Activated naive CD4-positive, alpha-beta T cell (primary cell): ENCODE measurements at regions not wholly inside any gene's neighbourhood (a gene's known extent, or its start where the extent isn't known, plus 50 kb on each side); places are given as distances from the start of the nearest gene placed in this dataset.

Experiments
- DNase-seq, 4 experiments: peaks; one replicate each; lab custom pipeline; 2025; lab: John Stamatoyannopoulos, UW

DNA sequence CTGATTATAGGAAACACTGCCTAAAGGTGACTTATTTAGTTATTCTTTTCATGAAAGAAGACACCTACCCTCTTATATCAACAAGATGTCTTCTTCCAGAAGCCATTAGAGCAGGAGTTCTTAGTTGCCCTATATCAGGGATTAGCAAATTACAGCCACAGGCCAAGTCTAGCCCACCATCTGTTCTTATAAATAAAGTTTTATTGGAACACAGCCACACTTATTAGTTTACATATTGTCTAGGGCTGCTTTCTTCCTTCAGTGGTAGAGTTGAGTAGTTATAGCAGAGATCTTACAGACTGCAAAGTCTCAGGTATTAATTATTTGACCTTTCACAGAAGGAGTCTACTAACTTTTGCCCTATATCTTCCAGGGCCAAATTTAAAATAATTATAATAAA is 157.2 kb upstream of the NOCT start:
- DNase-seq: no peak

DNA sequence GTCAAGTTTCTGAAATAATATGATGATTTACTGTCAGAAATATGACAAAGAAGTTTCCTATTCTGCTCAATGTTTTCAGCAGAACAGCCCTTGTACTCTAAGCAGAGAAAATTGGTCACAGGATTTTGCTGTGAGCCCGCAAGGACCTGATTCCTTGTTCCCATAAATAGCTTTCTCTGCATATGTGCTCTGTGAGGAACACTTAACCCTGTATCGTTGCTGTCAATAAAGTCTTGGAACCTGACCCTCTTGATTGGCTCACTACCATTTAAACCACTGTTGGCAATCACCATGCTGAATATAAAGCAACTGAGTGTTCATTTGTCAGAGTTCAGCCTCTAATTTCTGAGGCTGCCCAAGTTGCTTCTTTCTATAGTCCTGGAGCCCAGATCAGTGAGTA is 158.2 kb upstream of the NOCT start:
- DNase-seq: no peak

DNA sequence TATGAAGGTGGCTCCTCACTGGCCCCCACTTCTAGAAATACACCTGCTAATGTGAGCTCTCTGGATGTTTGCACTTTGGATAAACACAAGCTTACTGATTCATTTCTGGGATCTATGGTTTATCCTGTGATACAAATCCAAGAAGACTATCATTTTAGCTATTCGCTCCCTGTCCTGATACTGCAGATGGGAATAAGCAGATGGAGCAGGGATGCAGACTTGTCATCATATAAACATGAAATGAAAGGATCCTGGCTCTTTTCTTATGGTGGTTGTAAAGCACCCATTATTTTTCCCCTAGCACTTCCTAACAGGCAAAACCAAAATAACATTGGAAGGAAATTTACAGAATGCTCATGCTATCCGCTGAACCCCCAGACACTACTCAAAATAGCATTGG is 162.9 kb upstream of the NOCT start:
- DNase-seq: no peak

DNA sequence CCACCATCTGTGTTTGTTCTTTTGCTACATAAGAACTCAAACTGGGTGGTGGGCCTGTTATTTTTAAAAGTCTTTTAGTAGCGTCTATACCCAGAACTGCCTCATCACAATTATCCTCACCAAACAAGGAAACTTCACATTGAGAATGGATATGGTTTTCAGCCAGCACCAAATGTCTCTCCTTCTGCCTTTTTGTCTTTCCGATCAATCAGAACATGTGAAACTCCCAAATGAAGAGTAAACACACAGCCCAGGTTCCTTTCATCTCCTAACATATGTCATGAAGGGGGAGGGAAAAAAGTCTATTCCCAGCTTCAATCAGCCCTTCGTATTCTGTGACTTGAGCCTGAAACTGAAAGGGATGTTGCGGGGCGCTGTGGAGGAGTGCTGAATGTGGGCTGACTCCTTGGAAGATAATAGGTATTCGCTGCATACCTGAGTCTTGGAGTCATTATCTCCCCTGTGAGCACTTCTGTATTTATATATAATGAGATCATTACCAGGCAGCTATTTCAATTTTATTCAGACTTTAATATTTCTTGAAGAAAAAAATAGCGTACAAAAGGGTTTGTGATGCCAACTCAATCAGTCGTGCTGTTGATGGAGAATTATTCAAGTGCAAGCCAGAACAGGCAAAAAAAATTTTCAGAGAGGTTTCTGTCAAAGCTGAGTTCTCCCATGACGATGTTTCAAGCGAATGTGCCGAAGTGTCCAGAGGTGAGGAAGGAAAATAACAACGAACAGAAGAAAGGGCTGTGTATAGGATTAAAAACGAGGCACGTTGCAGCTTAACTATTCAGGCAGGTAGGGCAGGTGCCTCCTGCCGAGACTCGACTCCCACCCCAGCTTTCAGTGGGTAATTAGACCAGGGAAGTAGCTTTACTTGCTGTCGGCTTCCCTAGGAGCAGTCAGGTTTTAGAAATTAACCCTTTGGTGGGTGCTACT is 163.9 kb upstream of the NOCT start:
- DNase-seq: no peak

DNA sequence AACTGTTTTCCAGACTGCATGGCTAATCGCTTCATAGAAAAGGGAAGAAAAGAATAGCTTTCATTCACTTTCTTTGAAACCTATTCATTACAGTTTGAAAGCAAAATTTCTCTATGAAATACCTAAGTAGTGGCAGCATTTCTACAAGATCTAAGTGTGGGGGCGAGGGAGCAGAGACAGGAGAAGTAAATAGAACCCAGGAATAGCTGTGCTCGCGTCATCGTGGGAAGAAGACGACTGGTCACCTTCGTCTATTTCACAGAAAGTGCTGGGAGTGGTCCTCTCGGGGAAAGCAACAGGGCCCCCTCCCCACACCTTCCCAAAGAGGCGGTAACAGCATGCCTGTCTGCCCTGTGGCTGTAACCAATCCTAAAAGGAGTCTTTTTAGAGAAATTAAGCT is 169.9 kb upstream of the NOCT start:
- DNase-seq: no peak

DNA sequence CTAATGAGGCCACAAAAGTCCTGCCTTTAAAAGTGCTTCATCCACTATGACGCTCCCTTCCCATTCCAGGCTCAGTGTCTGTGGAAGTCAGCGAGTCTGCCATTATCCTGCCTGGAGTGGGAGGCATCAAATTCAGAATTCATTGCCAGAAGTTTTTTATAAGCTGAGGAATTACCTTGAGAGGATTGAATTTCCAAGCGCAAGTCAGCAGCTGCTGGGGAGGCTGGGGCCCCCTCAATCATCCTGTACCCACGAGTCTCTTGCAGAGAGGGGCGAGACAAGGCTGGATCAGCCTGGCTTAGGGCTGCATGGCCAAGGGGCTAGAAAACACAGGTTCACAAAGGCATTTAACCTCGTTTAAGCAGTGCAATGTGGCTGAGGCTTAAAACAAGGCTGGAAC is 170.5 kb upstream of the NOCT start:
- DNase-seq: no peak

DNA sequence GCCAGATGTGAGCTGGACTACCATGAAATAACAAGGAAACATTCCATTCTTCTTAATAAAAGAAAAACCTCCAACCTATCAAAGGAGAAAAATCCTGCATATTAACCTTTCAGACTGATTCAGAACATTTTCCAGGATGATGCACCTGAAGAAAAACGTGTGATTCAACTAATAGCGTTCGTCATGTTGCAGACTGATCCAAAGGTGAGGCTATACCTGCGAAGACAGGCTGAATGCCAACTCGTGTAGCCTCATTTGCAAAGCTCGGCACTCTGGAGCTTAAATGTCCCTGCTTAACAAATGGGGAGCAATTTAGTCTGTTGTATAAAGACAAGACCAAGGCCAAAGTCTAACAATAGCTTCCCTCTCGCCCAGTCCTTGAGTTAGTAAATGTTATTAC is 172.0 kb upstream of the NOCT start:
- DNase-seq: no peak

DNA sequence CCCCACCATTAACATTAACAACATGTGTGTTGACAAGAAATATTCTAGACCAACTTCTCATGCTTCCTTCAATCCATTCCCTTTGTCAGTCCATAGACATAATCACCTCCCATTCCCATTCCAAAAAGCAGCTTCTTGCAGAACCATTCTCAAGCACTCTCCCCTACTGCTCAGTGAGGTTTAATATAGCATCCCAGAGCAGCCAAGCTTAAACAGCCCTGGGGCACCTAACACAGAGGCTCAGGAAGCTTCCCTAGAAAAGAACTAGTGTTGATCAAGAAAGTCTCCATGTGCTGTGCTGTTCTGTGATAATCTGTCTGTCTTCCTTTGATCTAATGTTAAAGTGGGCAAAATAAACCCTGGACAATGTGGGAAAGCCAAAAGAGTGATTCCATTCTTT is 174.2 kb upstream of the NOCT start:
- DNase-seq: no peak

DNA sequence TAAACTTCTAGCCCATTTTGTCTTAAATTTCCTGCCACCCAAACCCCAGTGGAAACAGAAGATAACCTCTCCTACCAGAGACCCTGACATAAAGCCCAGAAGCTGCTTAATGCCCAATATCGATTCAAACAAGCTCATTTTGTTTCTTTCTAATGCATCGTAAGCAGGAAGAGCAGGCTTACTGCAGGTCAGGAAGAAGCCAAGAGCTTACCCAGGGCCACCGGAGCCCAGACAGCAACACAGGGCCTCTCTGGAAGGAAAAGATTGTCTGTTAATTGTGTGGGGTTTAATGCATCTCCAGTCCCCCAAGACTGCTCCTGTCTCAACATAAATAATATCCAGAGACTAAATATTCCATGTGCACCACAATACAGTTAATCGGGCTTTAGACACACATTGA is 177.3 kb upstream of the NOCT start:
- DNase-seq: no peak

DNA sequence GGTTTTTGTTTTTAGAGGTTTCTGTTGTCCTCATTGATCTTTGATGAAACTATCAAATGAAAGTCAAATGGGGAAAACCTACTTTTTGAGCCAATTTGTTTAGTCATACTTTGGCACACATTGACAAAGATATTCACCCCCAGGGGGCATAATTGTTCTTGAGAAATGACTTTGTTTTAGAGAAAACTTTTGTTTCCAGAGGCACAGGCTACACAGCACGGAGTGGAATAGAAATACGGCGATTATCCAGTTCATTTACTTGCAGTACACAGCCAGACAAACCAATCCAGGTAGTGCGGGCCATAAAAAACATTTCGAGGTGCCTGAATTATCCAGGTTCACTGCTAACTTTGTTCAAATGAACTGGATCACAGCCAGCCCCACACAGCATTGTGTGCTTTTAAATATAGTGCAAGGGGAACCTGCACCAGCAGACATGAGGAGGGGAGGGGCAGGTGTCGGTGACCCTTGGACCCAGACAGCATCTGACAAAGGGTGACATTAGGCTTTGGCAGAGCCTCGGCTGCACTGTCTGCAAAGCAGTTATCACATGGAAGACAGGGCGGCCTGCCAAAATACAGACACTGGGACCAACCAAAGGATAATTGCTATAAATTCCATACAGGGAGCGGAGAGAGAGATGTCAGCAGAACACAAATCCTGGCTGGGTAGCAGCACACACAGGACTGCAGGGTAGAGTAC is 179.6 kb upstream of the NOCT start:
- DNase-seq: no peak

DNA sequence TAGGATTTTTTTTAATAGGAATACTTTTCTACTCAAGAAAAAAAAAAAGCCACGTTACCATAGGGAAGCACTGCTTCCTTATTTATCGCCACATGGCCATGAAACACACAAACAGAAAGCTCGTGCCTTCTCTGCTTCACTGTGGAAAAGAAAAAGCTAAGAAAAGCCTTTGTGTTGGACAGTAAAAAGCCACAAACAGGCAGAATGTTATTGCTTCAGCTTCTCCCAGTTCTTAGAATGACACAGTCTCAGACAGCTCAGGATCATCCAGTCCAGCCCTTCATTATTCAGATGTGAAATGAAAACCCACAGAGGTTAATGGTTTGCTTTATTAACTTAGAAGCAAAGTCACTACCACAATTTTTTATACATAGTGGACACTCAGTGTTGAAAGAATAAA is 181.6 kb upstream of the NOCT start:
- DNase-seq: no peak

DNA sequence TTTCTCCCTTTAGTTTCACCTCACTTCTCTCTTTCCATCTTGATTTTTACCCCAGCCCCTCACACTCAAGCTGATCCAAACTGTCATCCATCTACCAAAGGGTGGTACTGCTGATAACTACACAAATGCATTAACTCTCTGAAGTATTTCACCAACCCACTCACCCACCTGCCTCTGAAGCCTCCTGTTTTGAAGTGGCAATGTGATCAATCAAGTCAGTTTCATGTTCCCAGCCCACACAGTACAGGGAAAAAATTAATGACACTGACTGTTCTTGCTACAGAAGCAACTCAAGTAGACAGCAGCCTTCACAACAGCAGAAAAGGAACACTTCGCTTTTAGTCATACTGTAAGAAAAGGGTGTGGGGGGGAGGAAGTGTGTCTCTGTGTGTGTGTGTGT is 183.0 kb upstream of the NOCT start:
- DNase-seq: no peak

DNA sequence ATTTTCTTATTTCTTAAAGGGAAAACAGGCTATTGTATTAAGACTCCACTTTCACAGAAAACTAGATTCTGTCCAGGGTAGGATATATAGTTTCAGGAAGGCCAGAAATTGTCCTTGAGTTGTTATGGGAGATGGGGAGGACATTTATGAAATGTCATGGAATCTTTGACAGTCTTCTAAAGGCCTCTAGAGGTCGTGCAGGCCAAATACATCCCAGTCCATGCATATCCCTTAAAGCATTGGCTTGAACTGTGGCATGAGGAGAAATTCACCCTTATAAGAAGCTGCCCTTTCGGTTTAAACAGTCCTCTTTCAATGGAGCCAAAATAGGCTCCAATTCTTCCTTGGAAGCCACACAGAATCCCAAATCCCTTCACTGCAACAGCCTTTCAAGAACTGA is 183.6 kb upstream of the NOCT start:
- DNase-seq: no peak

DNA sequence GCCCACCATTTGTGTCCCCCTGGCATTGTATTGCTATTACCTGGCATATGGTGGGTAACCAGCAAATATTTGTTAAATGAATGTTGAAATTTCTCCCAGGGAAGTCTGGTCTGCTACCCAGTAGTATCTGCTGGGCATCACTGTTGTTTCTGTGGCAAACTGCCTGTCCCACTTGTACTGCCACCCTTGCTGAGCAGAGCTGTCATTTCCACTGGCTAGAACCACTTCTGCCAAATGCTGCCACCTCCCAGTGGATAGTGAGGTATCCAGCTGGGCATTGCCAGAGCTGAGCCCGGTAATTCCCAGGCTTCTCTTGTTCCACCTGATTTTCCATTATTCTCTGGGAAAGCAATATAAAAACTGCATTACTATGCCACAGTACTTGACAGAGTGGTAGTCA is 186.7 kb upstream of the NOCT start:
- no peak for DNase-seq

DNA sequence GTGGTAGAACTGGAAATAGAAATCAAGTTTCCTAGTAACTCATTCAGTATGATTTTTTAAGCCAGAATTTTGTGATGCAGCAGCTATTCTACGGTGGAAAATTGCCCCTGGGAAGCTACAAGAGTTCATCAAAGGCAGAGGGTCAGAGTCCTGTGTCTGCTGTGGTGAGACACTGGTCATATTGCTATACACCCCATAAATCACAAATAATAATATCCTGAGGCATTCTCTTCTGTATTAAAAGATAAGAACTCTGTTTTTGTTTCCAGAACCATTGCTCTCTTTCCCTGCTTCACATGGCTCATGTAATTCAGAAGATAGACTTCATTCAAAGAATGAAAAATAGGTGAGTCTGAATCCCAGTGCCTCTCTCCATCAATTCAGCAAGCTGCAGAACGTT is 188.8 kb upstream of the NOCT start:
- DNase-seq: no peak

DNA sequence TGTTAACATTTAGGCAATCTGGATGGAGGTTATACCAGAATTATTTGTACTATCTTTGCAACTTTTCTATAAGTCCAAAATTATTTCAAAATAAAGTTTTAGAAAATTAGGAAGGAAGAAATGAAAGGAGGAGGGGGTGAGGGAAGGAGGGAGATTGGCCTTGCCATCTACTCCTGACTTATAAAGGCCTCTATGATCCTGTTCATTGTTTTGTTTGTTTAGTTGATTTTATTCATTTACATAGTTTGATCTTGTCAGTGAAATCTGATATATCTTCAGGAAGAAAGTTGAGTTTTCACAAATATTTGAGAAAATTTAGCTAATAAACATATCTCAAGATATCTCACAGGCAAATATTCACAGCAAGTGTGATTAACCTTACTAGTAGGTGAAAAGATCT is 189.3 kb upstream of the NOCT start:
- DNase-seq: no peak

DNA sequence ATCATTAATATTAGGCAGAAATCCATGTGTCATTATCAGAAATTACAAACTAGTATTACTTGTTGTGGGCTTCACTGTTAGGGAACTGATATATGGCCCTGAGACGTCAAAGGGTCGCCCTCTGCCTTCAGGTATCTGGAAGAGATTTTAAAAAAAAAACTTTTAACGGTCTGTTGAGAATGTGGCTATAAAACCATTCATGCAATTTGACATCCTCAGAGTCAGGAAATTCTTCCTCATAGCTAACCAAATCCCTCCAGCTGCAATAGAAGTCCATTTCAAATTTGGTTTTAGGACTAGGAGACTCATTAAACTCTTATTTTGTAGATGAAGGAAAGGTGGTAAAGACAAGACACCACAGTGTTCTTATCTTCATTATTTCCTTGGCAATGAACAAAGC is 194.2 kb upstream of the NOCT start:
- DNase-seq: no peak

DNA sequence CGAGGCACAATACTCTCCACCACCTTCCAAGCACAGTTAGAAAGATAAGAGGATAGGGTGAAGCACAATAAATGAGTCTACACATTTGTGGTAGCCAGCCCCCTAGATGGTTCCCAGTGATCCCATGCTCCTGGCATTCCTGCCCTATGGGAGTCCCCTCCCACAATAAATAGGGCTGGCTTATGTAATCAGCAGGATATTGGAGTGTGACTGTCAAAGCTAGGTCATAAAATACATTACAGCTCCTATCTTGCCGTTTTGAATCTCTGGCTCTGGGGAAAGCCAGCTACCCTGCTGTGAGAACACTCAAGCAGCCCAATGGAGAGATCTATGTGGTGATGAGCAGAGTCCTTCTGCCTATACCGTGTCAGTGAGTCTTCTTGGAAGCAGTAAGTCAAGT is 198.7 kb upstream of the NOCT start:
- DNase-seq: no peak

DNA sequence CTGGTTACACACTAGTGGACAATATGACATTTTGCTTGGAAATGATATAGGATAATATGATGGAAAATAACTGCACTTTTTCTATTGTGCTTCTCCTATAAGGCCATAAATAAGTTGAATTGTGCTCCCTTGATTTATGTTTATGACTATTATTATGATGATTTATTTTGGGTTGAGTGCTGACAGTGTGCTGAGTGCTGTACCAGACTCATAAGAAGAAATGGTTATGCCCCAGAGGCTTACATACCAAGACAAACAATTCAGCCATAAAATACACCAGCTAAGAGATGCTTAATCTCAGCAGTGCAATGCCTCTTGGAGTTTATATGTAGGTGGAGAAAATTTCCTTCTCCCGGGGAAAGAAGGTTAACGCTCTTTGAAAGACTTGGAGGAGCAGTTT is 199.8 kb upstream of the NOCT start:
- DNase-seq: no peak

DNA sequence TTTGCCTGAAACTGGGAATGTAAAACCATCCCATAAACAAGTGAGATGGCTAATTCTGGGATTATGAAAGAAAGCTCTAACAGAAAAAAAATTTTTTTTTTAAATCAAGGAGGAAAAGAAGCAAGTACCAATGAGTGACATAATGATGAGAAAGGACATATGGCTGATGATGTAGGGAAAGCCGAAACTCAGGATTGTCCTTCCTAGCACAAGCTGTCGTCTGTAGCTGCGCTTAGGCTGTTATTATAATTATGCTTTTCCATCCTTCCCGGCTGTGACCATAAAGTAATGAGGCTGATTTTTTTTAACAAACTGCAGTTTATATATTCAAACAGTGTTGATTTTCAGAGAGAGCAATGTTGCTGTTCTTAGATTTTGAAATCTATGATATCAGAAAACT is 209.8 kb upstream of the NOCT start:
- no peak for DNase-seq

DNA sequence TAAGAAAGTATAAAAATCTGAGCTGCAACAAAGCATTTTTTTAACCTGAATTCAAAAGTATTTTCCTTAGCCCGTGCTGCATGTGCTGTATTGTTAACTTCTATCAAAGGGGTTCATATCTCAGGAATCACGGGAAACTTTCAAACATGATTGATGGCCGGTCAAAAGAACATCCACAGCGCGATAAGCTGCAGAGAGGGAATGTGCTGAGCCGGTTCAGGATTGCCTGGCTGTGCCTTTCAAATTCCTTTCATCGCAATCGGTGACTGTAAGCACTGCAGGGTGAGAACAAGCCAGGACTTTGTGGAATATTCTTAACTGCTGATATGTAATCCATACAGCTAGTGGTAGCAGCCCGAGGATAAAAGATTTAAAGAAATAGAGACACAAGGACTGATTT is 210.9 kb upstream of the NOCT start:
- DNase-seq: no peak

DNA sequence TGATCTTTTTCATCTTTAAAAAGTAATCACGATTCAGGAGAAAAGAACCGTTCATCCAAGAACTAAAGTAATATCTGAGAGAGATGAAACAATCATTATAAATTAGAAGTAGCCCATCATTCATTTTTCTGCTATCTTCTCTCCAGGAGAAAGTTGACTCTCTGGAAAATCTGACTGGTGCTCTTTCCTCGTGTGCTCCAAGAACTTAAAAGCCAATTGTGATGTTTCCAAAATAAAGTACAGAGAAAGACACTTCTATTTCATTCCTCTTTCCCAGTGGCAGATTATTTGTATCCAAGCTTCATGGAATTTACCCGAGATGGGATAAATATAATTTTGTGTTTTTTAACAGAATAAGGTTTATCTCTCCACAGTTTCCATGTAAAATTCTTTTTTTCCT is 212.5 kb upstream of the NOCT start:
- no peak for DNase-seq

DNA sequence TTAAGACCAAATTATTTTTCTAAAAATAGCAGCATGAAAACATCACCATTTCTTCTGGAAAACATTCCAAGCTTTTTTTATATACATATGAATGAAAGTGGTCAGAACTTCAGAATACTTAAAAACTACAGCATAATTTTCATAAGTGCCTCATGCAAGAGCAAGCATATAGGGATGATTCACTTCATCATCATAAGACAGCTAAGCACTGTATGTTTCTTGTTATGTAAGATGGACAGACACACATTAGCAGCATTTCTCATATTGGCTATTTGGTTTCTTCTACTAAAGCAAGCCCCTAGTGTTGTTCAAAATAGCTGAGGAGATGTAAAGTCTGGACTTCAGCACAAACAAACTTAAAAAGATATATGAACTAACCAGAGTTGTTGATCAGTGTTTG is 213.1 kb upstream of the NOCT start:
- DNase-seq: no peak

DNA sequence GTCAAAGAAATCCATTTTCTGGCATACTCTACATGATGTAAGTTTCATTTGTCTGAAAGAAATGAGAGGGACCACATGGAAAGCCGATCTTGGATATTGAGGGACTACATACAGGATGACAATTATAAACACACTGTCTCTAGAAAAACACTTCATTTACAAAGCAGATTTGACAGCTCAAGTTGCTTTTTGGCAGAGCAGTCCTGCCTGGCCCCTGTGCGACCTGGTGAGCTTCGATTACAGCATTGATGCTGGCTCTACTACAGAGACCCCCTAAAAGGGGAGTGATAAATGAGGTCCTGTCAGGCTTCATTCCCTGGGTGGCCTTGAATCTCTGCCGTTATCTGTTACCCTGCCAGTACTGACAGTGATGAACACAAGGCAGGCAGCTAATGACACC is 215.2 kb upstream of the NOCT start:
- no peak for DNase-seq
